GM12878 (cell line): ENCODE measurements at regions not wholly inside any gene's neighbourhood (a gene's known extent, or its start where the extent isn't known, plus 50 kb on each side); places are given as distances from the start of the nearest gene placed in this dataset.

Experiments
- ATAC-seq: fragments of 200-7000 bp; cut with Tn5 transposase; 3 replicates; pipeline ENCODE4 v1.9.1; 2020; ENCODE audit warnings: mild to moderate bottlenecking, moderate library complexity
- BruUV-seq: library from RNA; stranded (reverse); fragments of 400-500 nt; replicated peaks from 2 replicates; lab custom pipeline; 2021; lab: Mats Ljungman, UMichigan
- CTCF ChIA-PET: fragments of 300-600 bp; sonication (Branson Sonifier 250); formaldehyde crosslinking; extraction: SDS; loops from one replicate; lab custom pipeline; 2021; ENCODE audit warnings: inconsistent platforms; lab: Yijun Ruan, JAX
- POLR2A ChIA-PET: fragments of 350-600 bp; formaldehyde crosslinking; extraction: SDS; loops from one replicate; lab custom pipeline; 2021; ENCODE audit warnings: inconsistent platforms; lab: Charles Lee
- RAD21 ChIA-PET: fragments of 300-600 bp; sonication (Branson Sonifier 250); formaldehyde crosslinking; loops from one replicate; lab custom pipeline; 2023; ENCODE audit warnings: antibody characterized with exemption; ENCODE audit not compliant: unreplicated experiment; lab: Charles Lee
- SMC1A ChIA-PET: fragments of 300-600 bp; sonication (Branson Sonifier 250); formaldehyde crosslinking; loops from one replicate; lab custom pipeline; 2023; ENCODE audit not compliant: unreplicated experiment, uncharacterized antibody; lab: Charles Lee
- DNase-seq: peaks from one replicate; pipeline ENCODE4 v3.0.0-alpha.2; 2011; ENCODE audit warnings: low read depth, low spot score
- FAIRE-seq: peaks from 3 replicates; lab custom pipeline; 2011; peaks lifted over from hg19 to GRCh38; lab: Jason Lieb, UNC
- H2AFZ ChIP-seq: 2 replicates; pipeline ENCODE4 v1.6.0; 2011; ENCODE audit warnings: low read depth, low read length, control low read depth; ENCODE audit not compliant: control insufficient read depth
- H3K27ac ChIP-seq: 2 replicates; pipeline ENCODE4 v1.5.1; 2011; ENCODE audit warnings: control low read depth; ENCODE audit not compliant: control insufficient read depth, insufficient read depth
- H3K27me3 ChIP-seq, 2 experiments: replicated peaks in 1 of 2; 2 replicates each; pipeline versions ENCODE4 v1.6.0 to v1.6.1; 2011; ENCODE audit warnings: low read length in 1 of 2; ENCODE audit not compliant: control insufficient read depth in 2 of 2, insufficient read depth in 2 of 2
- H3K36me3 ChIP-seq, 2 experiments: 2 replicates each; pipeline ENCODE4 v1.5.1; 2011; ENCODE audit warnings: low read length in 1 of 2; ENCODE audit not compliant: control insufficient read depth in 2 of 2, insufficient read depth in 2 of 2
- H3K4me1 ChIP-seq: 2 replicates; pipeline ENCODE4 v1.6.1; 2011; ENCODE audit warnings: mild to moderate bottlenecking, low read length, moderate library complexity, mixed read lengths; ENCODE audit not compliant: control insufficient read depth, insufficient read depth
- H3K4me2 ChIP-seq: 2 replicates; pipeline ENCODE4 v1.6.0; 2011; ENCODE audit warnings: control low read depth; ENCODE audit not compliant: control insufficient read depth, insufficient read depth
- H3K4me3 ChIP-seq: fragments of 200-600 bp; sonication (generic); 2 replicates; pipeline ENCODE4 v1.5.1; 2016
- H3K79me2 ChIP-seq: 2 replicates; pipeline ENCODE4 v1.6.0; 2011; ENCODE audit warnings: low read length; ENCODE audit not compliant: control insufficient read depth, insufficient read depth
- H3K9ac ChIP-seq: 2 replicates; pipeline ENCODE4 v1.8.0; 2011; ENCODE audit warnings: low read length, control low read depth, mixed read lengths; ENCODE audit not compliant: control insufficient read depth, insufficient read depth
- H3K9me3 ChIP-seq: replicated peaks from 3 replicates; pipeline ENCODE4 v1.5.1; 2011; ENCODE audit warnings: mild to moderate bottlenecking, low read length; ENCODE audit not compliant: control insufficient read depth, insufficient read depth
- H4K20me1 ChIP-seq: 2 replicates; pipeline ENCODE4 v1.6.0; 2011; ENCODE audit not compliant: control insufficient read depth, insufficient read depth
- CEBPZ ChIP-seq: fragments of 150-350 bp; IDR thresholded peaks from 2 replicates; pipeline ENCODE4 v1.6.1; 2016; ENCODE audit warnings: low read depth, low read length
- CHD2 ChIP-seq: IDR thresholded peaks from 2 replicates; pipeline ENCODE4 v1.6.1; 2011; ENCODE audit warnings: low read depth, low read length, improper control_type of control experiment, borderline replicate concordance
- HCFC1 ChIP-seq: fragments of 150-350 bp; IDR thresholded peaks from 2 replicates; pipeline ENCODE4 v1.6.1; 2014; ENCODE audit warnings: low read length
- NFIC ChIP-seq: IDR thresholded peaks from 2 replicates; pipeline ENCODE4 v1.6.1; 2012; ENCODE audit warnings: low read depth, mild to moderate bottlenecking, inconsistent platforms, low read length, moderate library complexity
- SMARCA5 ChIP-seq: fragments of 450-650 bp; IDR thresholded peaks from 2 replicates; pipeline ENCODE4 v1.6.1; 2017; ENCODE audit warnings: mild to moderate bottlenecking
- WGBS: methylation state at CpG from one replicate; pipeline ENCODE4 v1.1.6; 2016; ENCODE audit warnings: low lambda C conversion rate; ENCODE audit not compliant: insufficient replicate concordance, insufficient coverage; ENCODE audit errors: missing lambda C conversion rate; 5-methylcytosine and 5-hydroxymethylcytosine counted together
- in situ Hi-C: fragments of 300-500 bp; cut with MboI; formaldehyde crosslinking; loops from 9 replicates; pipeline ENCODE4 v1.14.3; 2018; ENCODE audit warnings: mixed read lengths
- intact Hi-C: fragments of 100-400 bp; cut with micrococcal nuclease; formaldehyde crosslinking; loops from one replicate; pipeline ENCODE4 v1.14.2; 2022; ENCODE audit not compliant: unreplicated experiment

- H3K4me3 ChIP-seq = no peak overlapping the region
- in situ Hi-C loops (no loop called here), intact Hi-C loops (no loop called here)
- no peak overlapping the region for H3K27ac ChIP-seq
- H3K27me3 ChIP-seq = no peaks in the 10 kb centered on the region
- H2AFZ ChIP-seq = no peak overlapping the region
- no peaks in the 10 kb centered on the region for H4K20me1 ChIP-seq
- no TSS peak for BruUV-seq
- no peak for DNase-seq
- WGBS = 6% methylated on average over 1 of the region's 1 CpG
- ATAC-seq = no peak
- no peaks in the 10 kb centered on the region for H3K4me1 ChIP-seq
- RAD21 ChIA-PET = no interaction called here
- no peak overlapping the region for H3K4me2 ChIP-seq
- no peaks in the 10 kb centered on the region for H3K36me3 ChIP-seq
- CTCF ChIA-PET = no interaction called here
- SMC1A ChIA-PET = no interaction called here
- no peaks in the 10 kb centered on the region for H3K79me2 ChIP-seq
- no peaks in the 10 kb centered on the region; the same call in 2 of the 3 replicates for H3K9me3 ChIP-seq
- FAIRE-seq = no peak
- H3K9ac ChIP-seq = no peak overlapping the region
- POLR2A ChIA-PET = no interaction called here
- TF ChIP-seq CEBPZ = no peak
- TF ChIP-seq SMARCA5 = no peak
- TF ChIP-seq, all 136 proteins: peak for 0
These were observed 181.8 kb downstream of the HS3ST3B1 start for GRCh38 chr17:14482715-14483114.

DNA sequence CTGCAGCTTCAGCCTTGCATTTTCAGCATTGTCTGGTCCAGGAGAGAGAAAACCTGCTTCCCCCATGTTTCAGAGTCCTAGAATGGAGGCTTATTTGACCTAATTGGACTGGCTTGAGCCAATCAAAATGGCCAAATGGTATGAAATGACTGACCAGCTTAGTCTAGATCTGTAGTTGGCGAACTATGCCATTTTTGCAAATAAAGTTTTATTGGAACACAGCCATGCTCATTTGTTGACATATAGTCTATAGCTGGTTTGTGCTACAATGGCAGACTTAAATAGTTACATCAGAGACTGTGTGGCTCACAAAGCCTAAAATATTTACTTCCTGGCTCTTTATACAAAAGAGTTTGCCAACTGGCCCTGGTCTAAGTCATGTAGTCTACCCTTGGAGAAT, 180.8 kb downstream of the HS3ST3B1 start:
- intact Hi-C loops (no loop called here), in situ Hi-C loops (no loop called here)
- WGBS = 5% methylated on average over 1 of the region's 1 CpG
- Histone ChIP-seq H3K27ac (no peak overlapping the region), H3K79me2 (no peaks in the 10 kb centered on the region), H2AFZ (no peak overlapping the region), H3K27me3 (no peaks in the 10 kb centered on the region), H3K4me3 (no peak overlapping the region), H3K4me1 (no peaks in the 10 kb centered on the region), H3K36me3 (no peaks in the 10 kb centered on the region), H3K4me2 (no peak overlapping the region), H3K9me3 (no peaks in the 10 kb centered on the region; the same call in 2 of the 3 replicates), H4K20me1 (no peaks in the 10 kb centered on the region), H3K9ac (no peak overlapping the region)
- no peak for DNase-seq
- no peak for ATAC-seq
- POLR2A ChIA-PET = no interaction called here
- RAD21 ChIA-PET = no interaction called here
- CTCF ChIA-PET = no interaction called here
- FAIRE-seq = no peak
- TF ChIP-seq HCFC1 (no peak), NFIC (no peak), CHD2 (no peak)
- SMC1A ChIA-PET = no interaction called here
- no TSS peak for BruUV-seq
